ENCODE measurements at regions not wholly inside any gene's neighbourhood (a gene's known extent, or its start where the extent isn't known, plus 50 kb on each side); places are given as distances from the start of the nearest gene placed in this dataset.

- TF ChIP-seq CTCF (IDR thresholded peaks at IDR 0.05): no peak
- TF ChIP-seq POLR2A (IDR thresholded peaks at IDR 0.05): no peak
These were observed 275.0 kb downstream of the ZEB2 start for GRCh38 chr2:144244938-144245337.

Data from Peyer's patch (tissue), 4 donors.